Stimulated activated CD4-positive, alpha-beta T cell treated with anti-CD3 and anti-CD28 coated beads, Interleukin-2, amount 100 ng/mL, for 4 hours (primary cell): ENCODE measurements at regions not wholly inside any gene's neighbourhood (a gene's known extent, or its start where the extent isn't known, plus 50 kb on each side); places are given as distances from the start of the nearest gene placed in this dataset.

Experiments
- DNase-seq: peaks from one replicate; pipeline ENCODE4 v3.0.0-alpha.2; 2020; ENCODE audit warnings: low read depth

- no peak for DNase-seq
These were observed 455.4 kb upstream of the TSHZ3 start for GRCh38 chr19:31804668-31805067.

GRCh38 chr19:31810536-31811109 is 461.4 kb upstream of the TSHZ3 start:
- DNase-seq = no peak

- DNase-seq = no peak
These were observed 468.9 kb upstream of the TSHZ3 start for GRCh38 chr19:31817971-31818797.

- no peak for DNase-seq
These were observed 469.5 kb upstream of the TSHZ3 start for GRCh38 chr19:31818798-31819105.

GRCh38 chr19:31819837-31820236 is 470.6 kb upstream of the TSHZ3 start:
- DNase-seq = no peak

- no peak for DNase-seq
These were observed 472.1 kb upstream of the TSHZ3 start for GRCh38 chr19:31821346-31821745.

- no peak for DNase-seq
These were observed 476.2 kb upstream of the TSHZ3 start for GRCh38 chr19:31825134-31826094.

GRCh38 chr19:31826325-31826724 is 477.1 kb upstream of the TSHZ3 start:
- DNase-seq = no peak

- DNase-seq = no peak
These were observed 482.4 kb upstream of the TSHZ3 start for GRCh38 chr19:31831421-31832175.

- DNase-seq = no peak
These were observed 482.9 kb upstream of the TSHZ3 start for GRCh38 chr19:31832176-31832548.

GRCh38 chr19:31834070-31834469 is 484.8 kb upstream of the TSHZ3 start:
- DNase-seq = no peak

GRCh38 chr19:31838163-31838815 is 489.1 kb upstream of the TSHZ3 start:
- DNase-seq = no peak

GRCh38 chr19:31840371-31840770 is 491.1 kb upstream of the TSHZ3 start:
- no peak for DNase-seq

- no peak for DNase-seq
These were observed 492.5 kb upstream of the TSHZ3 start for GRCh38 chr19:31841755-31842154.

- no peak for DNase-seq
These were observed 482.3 kb upstream of the ZNF507 start for GRCh38 chr19:31863122-31863521.

GRCh38 chr19:31874313-31874712 is 471.1 kb upstream of the ZNF507 start:
- DNase-seq = no peak

- no peak for DNase-seq
These were observed 469.8 kb upstream of the ZNF507 start for GRCh38 chr19:31875591-31875990.

GRCh38 chr19:31880283-31880682 is 465.1 kb upstream of the ZNF507 start:
- DNase-seq = no peak

- DNase-seq = no peak
These were observed 463.4 kb upstream of the ZNF507 start for GRCh38 chr19:31881988-31882387.

- no peak for DNase-seq
These were observed 462.7 kb upstream of the ZNF507 start for GRCh38 chr19:31882709-31883108.

GRCh38 chr19:31883296-31883990 is 462.0 kb upstream of the ZNF507 start:
- no peak for DNase-seq
